ENCODE measurements at regions not wholly inside any gene's neighbourhood (a gene's known extent, or its start where the extent isn't known, plus 50 kb on each side); places are given as distances from the start of the nearest gene placed in this dataset.

- no TSS peak for BruUV-seq (replicated peaks)
- no peaks in the 10 kb centered on the region for H3K79me2 ChIP-seq (ENCODE audit: low read depth)
- no peak for TF ChIP-seq EZH2 (IDR thresholded peaks at IDR 0.05; ENCODE audit: low read depth)
- no peak for TF ChIP-seq CTCF (conservative IDR thresholded peaks at IDR 0.05)
- DNase-seq = peak in 1 of 2 experiments; percentile 69
- peak overlapping the region; percentile 21; the same call in 1 of the 2 replicates for H3K27ac ChIP-seq
- no peak overlapping the region for H3K4me3 ChIP-seq
- CTCF ChIA-PET = no interaction called here
- no peaks in the 10 kb centered on the region for H3K9me2 ChIP-seq (ENCODE audit: insufficient read depth)
- no peaks in the 10 kb centered on the region for H3K9me3 ChIP-seq (ENCODE audit: insufficient read depth, low read depth)
- no peaks in the 10 kb centered on the region for H3K36me3 ChIP-seq (ENCODE audit: low read depth)
- POLR2A ChIA-PET (ENCODE audit: unreplicated experiment) = no interaction called here
- no peaks in the 10 kb centered on the region for H3K27me3 ChIP-seq (ENCODE audit: insufficient read depth, low read depth)
- H2AFZ ChIP-seq = no peak overlapping the region
- H4K20me1 ChIP-seq (ENCODE audit: insufficient read depth) = no peaks in the 10 kb centered on the region
- intact Hi-C loops (cut with micrococcal nuclease; ENCODE audit: unreplicated experiment) = no loop called here
- H3K4me1 ChIP-seq (replicated peaks; ENCODE audit: insufficient read depth) = peaks cover 20% of the 10 kb centered on the region
- no peaks in the 10 kb centered on the region for H3F3A ChIP-seq (ENCODE audit: insufficient read depth, low read depth)
- H3K4me2 ChIP-seq = peak overlapping the region; percentile 62
Measured at GRCh38 chr6:150747155-150747554, 118.3 kb upstream of the MTHFD1L start.

- no peak overlapping the region for H2AFZ ChIP-seq
- intact Hi-C loops (cut with micrococcal nuclease; ENCODE audit: unreplicated experiment) = no loop called here
- H3F3A ChIP-seq (ENCODE audit: insufficient read depth, low read depth) = no peaks in the 10 kb centered on the region
- H3K4me1 ChIP-seq (replicated peaks; ENCODE audit: insufficient read depth) = peaks cover 20% of the 10 kb centered on the region
- H3K27me3 ChIP-seq (ENCODE audit: insufficient read depth, low read depth) = no peaks in the 10 kb centered on the region
- no peak overlapping the region for H3K27ac ChIP-seq
- no peaks in the 10 kb centered on the region for H3K79me2 ChIP-seq (ENCODE audit: low read depth)
- no peak overlapping the region for H3K4me2 ChIP-seq
- BruUV-seq (replicated peaks) = no TSS peak
- CTCF ChIA-PET = no interaction called here
- no peak for DNase-seq
- no peaks in the 10 kb centered on the region for H3K36me3 ChIP-seq (ENCODE audit: low read depth)
- POLR2A ChIA-PET (ENCODE audit: unreplicated experiment) = no interaction called here
- TF ChIP-seq CTCF (conservative IDR thresholded peaks at IDR 0.05) (no peak), EZH2 (IDR thresholded peaks at IDR 0.05; ENCODE audit: low read depth) (no peak)
- no peaks in the 10 kb centered on the region for H4K20me1 ChIP-seq (ENCODE audit: insufficient read depth)
- no peak overlapping the region for H3K4me3 ChIP-seq
- no peaks in the 10 kb centered on the region for H3K9me3 ChIP-seq (ENCODE audit: insufficient read depth, low read depth)
- H3K9me2 ChIP-seq (ENCODE audit: insufficient read depth) = no peaks in the 10 kb centered on the region
Measured at GRCh38 chr6:150749091-150749670, 116.3 kb upstream of the MTHFD1L start.

GRCh38 chr6:150751296-150751695, 114.2 kb upstream of the MTHFD1L start:
- Histone ChIP-seq H3K9me3 (ENCODE audit: insufficient read depth, low read depth) (no peaks in the 10 kb centered on the region), H2AFZ (no peak overlapping the region), H3K27me3 (ENCODE audit: insufficient read depth, low read depth) (no peaks in the 10 kb centered on the region), H3K4me3 (no peak overlapping the region), H3K27ac (no peak overlapping the region), H3K36me3 (ENCODE audit: low read depth) (no peaks in the 10 kb centered on the region), H3K4me1 (replicated peaks; ENCODE audit: insufficient read depth) (peaks cover 25% of the 10 kb centered on the region), H3K9me2 (ENCODE audit: insufficient read depth) (no peaks in the 10 kb centered on the region), H3K4me2 (no peak overlapping the region), H3F3A (ENCODE audit: insufficient read depth, low read depth) (no peaks in the 10 kb centered on the region), H4K20me1 (ENCODE audit: insufficient read depth) (no peaks in the 10 kb centered on the region), H3K79me2 (ENCODE audit: low read depth) (no peaks in the 10 kb centered on the region)
- DNase-seq = peak in 1 of 2 experiments; percentile 62
- POLR2A ChIA-PET (ENCODE audit: unreplicated experiment) = interaction anchor here (0.5 kb wide), 1 partner anchor 767 kb away, joined by 34 read pairs; no protein-coding TSS in a partner anchor
- intact Hi-C loops (cut with micrococcal nuclease; ENCODE audit: unreplicated experiment) = no loop called here
- CTCF ChIA-PET = no interaction called here
- TF ChIP-seq CTCF (conservative IDR thresholded peaks at IDR 0.05) (no peak), EZH2 (IDR thresholded peaks at IDR 0.05; ENCODE audit: low read depth) (no peak)
- BruUV-seq (replicated peaks) = no TSS peak

Measured in PC-9 (cell line).